ENCODE measurements at regions not wholly inside any gene's neighbourhood (a gene's known extent, or its start where the extent isn't known, plus 50 kb on each side); places are given as distances from the start of the nearest gene placed in this dataset.
"Not testable (repeated sequence)": the region's sequence is repeated elsewhere in the genome, so short reads cannot be mapped to it uniquely, and the experiment has no call there.

DNA sequence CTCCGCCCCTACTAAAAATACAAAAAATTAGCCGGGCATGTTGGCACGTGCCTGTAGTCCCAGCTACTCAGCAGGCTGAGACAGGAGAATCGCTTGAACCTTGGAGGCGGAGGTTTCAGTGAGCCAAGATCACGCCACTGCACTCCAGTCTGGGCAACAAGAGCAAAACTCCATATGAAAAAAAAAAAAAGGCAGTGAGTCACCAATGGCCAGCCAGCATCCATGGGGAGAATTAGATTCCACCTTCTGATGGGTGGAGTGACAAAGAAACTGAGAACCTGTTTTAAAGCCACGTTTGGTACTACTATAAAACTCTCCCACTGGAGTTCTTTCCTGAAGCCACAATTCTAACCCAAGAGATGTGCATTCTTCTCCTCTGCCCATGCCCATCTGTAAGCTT lies 81.7 kb downstream of the ACTL7B start:
- WGBS: 93% methylated on average over 7 of the region's 7 CpGs
- not testable (repeated sequence) for H3K9me3 ChIP-seq (ENCODE audit: control insufficient read depth in 4 of 4, low read length in 3 of 4)

DNA sequence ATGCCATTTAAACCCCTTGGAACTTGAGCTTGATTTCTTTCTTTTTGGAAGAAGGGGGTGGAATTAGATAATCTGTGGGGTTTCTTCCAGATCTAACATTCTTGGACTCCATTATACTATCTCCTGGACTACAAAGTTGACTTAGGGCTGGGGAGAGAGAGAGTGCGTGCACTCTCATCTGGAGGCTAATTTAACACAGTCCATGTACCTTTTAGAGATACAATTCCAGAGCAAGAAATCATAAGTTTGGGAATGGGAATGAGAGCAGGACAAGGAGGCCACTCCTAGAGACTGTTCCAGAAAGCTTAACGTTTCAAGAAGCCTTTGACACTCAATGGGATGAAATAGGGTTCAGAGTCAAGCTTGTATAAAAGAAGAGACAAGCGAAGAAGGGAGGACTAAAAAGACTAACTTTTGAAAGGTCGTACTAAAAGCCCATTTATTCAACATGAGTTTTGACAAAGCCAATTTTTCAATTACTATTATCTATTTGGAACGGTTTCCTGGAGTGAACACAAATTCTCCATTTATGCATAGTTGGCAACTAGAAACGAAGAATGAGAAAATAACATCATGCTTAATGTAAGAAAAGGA lies 83.4 kb downstream of the ACTL7B start:
- no peak overlapping the region for H3K27ac ChIP-seq (ENCODE audit: low read depth in 1 of 2, low read length in 2 of 2)
- no peak for DNase-seq (ENCODE audit: low spot score)
- H3K4me1 ChIP-seq (ENCODE audit: control insufficient read depth in 4 of 4, insufficient read depth in 4 of 4, low read length in 3 of 4): peaks cover 0 to 2% (median 0%) of the 10 kb centered on the region in 4 donors
- peaks cover 0 to 3% (median 0%) of the 10 kb centered on the region in 4 donors for H3K27me3 ChIP-seq (ENCODE audit: control insufficient read depth in 4 of 4, insufficient read depth in 4 of 4, low read length in 3 of 4)
- H3K4me3 ChIP-seq (ENCODE audit: low read depth in 1 of 3, low read length in 3 of 3): no peak overlapping the region
- 81% methylated on average over 6 of the region's 6 CpGs for WGBS
- peaks cover 2 to 4% (median 3%) of the 10 kb centered on the region in 4 donors for H3K9me3 ChIP-seq (ENCODE audit: control insufficient read depth in 4 of 4, low read length in 3 of 4)
- no peak overlapping the region for H3K9ac ChIP-seq (ENCODE audit: low read depth in 1 of 2, low read length in 2 of 2)
- no peaks in the 10 kb centered on the region for H3K36me3 ChIP-seq (ENCODE audit: control insufficient read depth in 4 of 4, insufficient read depth in 3 of 4, low read depth in 1 of 4, low read length in 3 of 4)
- TF ChIP-seq HNF4G (IDR thresholded peaks at IDR 0.05) (no peak), FOXA2 (IDR thresholded peaks at IDR 0.05) (no peak)

More for the DNA sequence above, 81.7 kb downstream of the ACTL7B start:
- H3K9ac ChIP-seq (ENCODE audit: low read depth in 1 of 2, low read length in 2 of 2); H3K36me3 ChIP-seq (ENCODE audit: control insufficient read depth in 4 of 4, insufficient read depth in 3 of 4, low read depth in 1 of 4, low read length in 3 of 4); H3K4me1 ChIP-seq (ENCODE audit: control insufficient read depth in 4 of 4, insufficient read depth in 4 of 4, low read length in 3 of 4); H3K4me3 ChIP-seq (ENCODE audit: low read depth in 1 of 3, low read length in 3 of 3); H3K27ac ChIP-seq (ENCODE audit: low read depth in 1 of 2, low read length in 2 of 2); DNase-seq (ENCODE audit: low spot score); H3K27me3 ChIP-seq (ENCODE audit: control insufficient read depth in 4 of 4, insufficient read depth in 4 of 4, low read length in 3 of 4): not testable (repeated sequence)

GRCh38 chr9:108768744-108769143 lies 87.0 kb downstream of the ACTL7B start:
- no peak overlapping the region for H3K9ac ChIP-seq (ENCODE audit: low read depth in 1 of 2, low read length in 2 of 2)
- H3K4me1 ChIP-seq (ENCODE audit: control insufficient read depth in 4 of 4, insufficient read depth in 4 of 4, low read length in 3 of 4): no peaks in the 10 kb centered on the region
- 83% methylated on average over 5 of the region's 5 CpGs for WGBS
- TF ChIP-seq HNF4A (conservative IDR thresholded peaks at IDR 0.05) (no peak), NR2F2 (IDR thresholded peaks at IDR 0.05) (no peak), CTCF (IDR thresholded peaks at IDR 0.05; ENCODE audit: low read depth, low read length, missing input control) (no peak), ZBTB33 (IDR thresholded peaks at IDR 0.05) (no peak), GABPA (IDR thresholded peaks at IDR 0.05 in 1 of 2, conservative IDR thresholded peaks at IDR 0.05 in 1 of 2) (no peak), HNF4G (IDR thresholded peaks at IDR 0.05) (no peak), JUND (IDR thresholded peaks at IDR 0.05) (no peak), EGR1 (IDR thresholded peaks at IDR 0.05; ENCODE audit: low read depth in 2 of 2) (no peak), FOXA1 (IDR thresholded peaks at IDR 0.05) (no peak), SP1 (IDR thresholded peaks at IDR 0.05) (no peak), MAX (IDR thresholded peaks at IDR 0.05) (no peak), RXRA (IDR thresholded peaks at IDR 0.05) (no peak)
- TF ChIP-seq, protein P1, sequence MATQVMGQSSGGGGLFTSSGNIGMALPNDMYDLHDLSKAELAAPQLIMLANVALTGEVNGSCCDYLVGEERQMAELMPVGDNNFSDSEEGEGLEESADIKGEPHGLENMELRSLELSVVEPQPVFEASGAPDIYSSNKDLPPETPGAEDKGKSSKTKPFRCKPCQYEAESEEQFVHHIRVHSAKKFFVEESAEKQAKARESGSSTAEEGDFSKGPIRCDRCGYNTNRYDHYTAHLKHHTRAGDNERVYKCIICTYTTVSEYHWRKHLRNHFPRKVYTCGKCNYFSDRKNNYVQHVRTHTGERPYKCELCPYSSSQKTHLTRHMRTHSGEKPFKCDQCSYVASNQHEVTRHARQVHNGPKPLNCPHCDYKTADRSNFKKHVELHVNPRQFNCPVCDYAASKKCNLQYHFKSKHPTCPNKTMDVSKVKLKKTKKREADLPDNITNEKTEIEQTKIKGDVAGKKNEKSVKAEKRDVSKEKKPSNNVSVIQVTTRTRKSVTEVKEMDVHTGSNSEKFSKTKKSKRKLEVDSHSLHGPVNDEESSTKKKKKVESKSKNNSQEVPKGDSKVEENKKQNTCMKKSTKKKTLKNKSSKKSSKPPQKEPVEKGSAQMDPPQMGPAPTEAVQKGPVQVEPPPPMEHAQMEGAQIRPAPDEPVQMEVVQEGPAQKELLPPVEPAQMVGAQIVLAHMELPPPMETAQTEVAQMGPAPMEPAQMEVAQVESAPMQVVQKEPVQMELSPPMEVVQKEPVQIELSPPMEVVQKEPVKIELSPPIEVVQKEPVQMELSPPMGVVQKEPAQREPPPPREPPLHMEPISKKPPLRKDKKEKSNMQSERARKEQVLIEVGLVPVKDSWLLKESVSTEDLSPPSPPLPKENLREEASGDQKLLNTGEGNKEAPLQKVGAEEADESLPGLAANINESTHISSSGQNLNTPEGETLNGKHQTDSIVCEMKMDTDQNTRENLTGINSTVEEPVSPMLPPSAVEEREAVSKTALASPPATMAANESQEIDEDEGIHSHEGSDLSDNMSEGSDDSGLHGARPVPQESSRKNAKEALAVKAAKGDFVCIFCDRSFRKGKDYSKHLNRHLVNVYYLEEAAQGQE (IDR thresholded peaks at IDR 0.05): no peak
- peaks cover 2 to 4% (median 3%) of the 10 kb centered on the region in 4 donors for H3K9me3 ChIP-seq (ENCODE audit: control insufficient read depth in 4 of 4, low read length in 3 of 4)
- H3K27ac ChIP-seq (ENCODE audit: low read depth in 1 of 2, low read length in 2 of 2): no peak overlapping the region
- H3K27me3 ChIP-seq (ENCODE audit: control insufficient read depth in 4 of 4, insufficient read depth in 4 of 4, low read length in 3 of 4): peaks cover 0 to 2% (median 0%) of the 10 kb centered on the region in 4 donors
- H3K4me3 ChIP-seq (ENCODE audit: low read depth in 1 of 3, low read length in 3 of 3): no peak overlapping the region
- DNase-seq (ENCODE audit: low spot score): no peak
- no peaks in the 10 kb centered on the region for H3K36me3 ChIP-seq (ENCODE audit: control insufficient read depth in 4 of 4, insufficient read depth in 3 of 4, low read depth in 1 of 4, low read length in 3 of 4)
